KMS-11 (cell line): ENCODE measurements at regions not wholly inside any gene's neighbourhood (a gene's known extent, or its start where the extent isn't known, plus 50 kb on each side); places are given as distances from the start of the nearest gene placed in this dataset.

Experiments used
- H2AFZ ChIP-seq: fragments of 200-600 bp; sonication (generic); 2 replicates; pipeline ENCODE4 v1.6.1; 2016; ENCODE audit warnings: antibody characterized with exemption, mixed run types, low read depth
- H3K27ac ChIP-seq: fragments of 200-600 bp; sonication (generic); 2 replicates; pipeline ENCODE4 v1.6.1; 2016; ENCODE audit warnings: mild to moderate bottlenecking, mixed run types
- H3K27me3 ChIP-seq: fragments of 200-600 bp; sonication (generic); 2 replicates; pipeline ENCODE4 v1.6.1; 2017; ENCODE audit warnings: mild to moderate bottlenecking, low read depth, mixed run types, moderate library complexity; ENCODE audit not compliant: insufficient read depth
- H3K36me3 ChIP-seq: fragments of 200-600 bp; sonication (generic); 2 replicates; pipeline ENCODE4 v1.6.1; 2017; ENCODE audit warnings: mild to moderate bottlenecking, mixed run types; ENCODE audit not compliant: insufficient read depth
- H3K4me1 ChIP-seq: fragments of 200-600 bp; sonication (generic); 2 replicates; pipeline ENCODE4 v1.6.1; 2016; ENCODE audit warnings: mild to moderate bottlenecking, low read depth, mixed run types; ENCODE audit not compliant: poor library complexity, severe bottlenecking
- H3K4me2 ChIP-seq: fragments of 200-600 bp; sonication (generic); 2 replicates; pipeline ENCODE4 v1.7.0; 2016; ENCODE audit warnings: mild to moderate bottlenecking, mixed run types
- H3K4me3 ChIP-seq: fragments of 200-600 bp; sonication (generic); IDR thresholded peaks from 2 replicates; pipeline ENCODE4 v1.6.1; 2017; ENCODE audit warnings: low read depth, low read length, mixed read lengths; ENCODE audit not compliant: insufficient read depth
- H3K79me2 ChIP-seq: fragments of 200-600 bp; sonication (generic); 2 replicates; pipeline ENCODE4 v1.6.1; 2016; ENCODE audit warnings: low read depth, mixed run types; ENCODE audit not compliant: insufficient read depth
- H3K9ac ChIP-seq: fragments of 200-600 bp; sonication (generic); 2 replicates; pipeline ENCODE4 v1.6.1; 2016; ENCODE audit warnings: mild to moderate bottlenecking, mixed run types
- H4K20me1 ChIP-seq: fragments of 200-600 bp; sonication (generic); 2 replicates; pipeline ENCODE4 v1.6.1; 2016; ENCODE audit warnings: mild to moderate bottlenecking, mixed run types; ENCODE audit not compliant: insufficient read depth
- TF ChIP-seq, protein P1 (sequence below): fragments of 200-600 bp; sonication (generic); conservative IDR thresholded peaks from 2 replicates; pipeline ENCODE4 v1.6.1; 2017; ENCODE audit warnings: low read depth, mild to moderate bottlenecking, antibody characterized with exemption, low read length, moderate library complexity, mixed read lengths

DNA sequence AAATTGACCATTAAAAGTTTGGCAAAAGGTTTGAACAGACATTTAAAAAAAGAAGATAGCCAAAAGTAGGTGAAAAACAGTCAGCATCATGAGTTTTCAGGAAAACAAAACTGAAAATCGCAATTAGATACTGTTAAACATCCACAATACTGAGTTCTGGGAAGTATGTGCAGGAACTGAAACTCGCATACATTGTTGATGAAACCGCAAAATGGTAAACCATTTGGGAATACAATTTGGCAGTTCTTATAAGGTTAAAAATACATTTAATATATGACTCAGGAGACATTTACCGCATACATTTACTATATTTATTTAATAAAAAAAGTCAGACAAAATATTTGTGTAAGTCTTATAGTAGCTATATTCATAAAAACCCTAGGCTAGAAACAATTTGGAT is 393.2 kb downstream of the COL11A1 start:
- peaks cover 5% of the 10 kb centered on the region for H3K4me1 ChIP-seq
- no peak overlapping the region for H3K4me3 ChIP-seq
- no peak overlapping the region for H2AFZ ChIP-seq
- no peaks in the 10 kb centered on the region for H3K79me2 ChIP-seq
- TF ChIP-seq, protein P1, sequence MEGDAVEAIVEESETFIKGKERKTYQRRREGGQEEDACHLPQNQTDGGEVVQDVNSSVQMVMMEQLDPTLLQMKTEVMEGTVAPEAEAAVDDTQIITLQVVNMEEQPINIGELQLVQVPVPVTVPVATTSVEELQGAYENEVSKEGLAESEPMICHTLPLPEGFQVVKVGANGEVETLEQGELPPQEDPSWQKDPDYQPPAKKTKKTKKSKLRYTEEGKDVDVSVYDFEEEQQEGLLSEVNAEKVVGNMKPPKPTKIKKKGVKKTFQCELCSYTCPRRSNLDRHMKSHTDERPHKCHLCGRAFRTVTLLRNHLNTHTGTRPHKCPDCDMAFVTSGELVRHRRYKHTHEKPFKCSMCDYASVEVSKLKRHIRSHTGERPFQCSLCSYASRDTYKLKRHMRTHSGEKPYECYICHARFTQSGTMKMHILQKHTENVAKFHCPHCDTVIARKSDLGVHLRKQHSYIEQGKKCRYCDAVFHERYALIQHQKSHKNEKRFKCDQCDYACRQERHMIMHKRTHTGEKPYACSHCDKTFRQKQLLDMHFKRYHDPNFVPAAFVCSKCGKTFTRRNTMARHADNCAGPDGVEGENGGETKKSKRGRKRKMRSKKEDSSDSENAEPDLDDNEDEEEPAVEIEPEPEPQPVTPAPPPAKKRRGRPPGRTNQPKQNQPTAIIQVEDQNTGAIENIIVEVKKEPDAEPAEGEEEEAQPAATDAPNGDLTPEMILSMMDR: no peak
- no peaks in the 10 kb centered on the region for H4K20me1 ChIP-seq
- H3K9ac ChIP-seq: no peak overlapping the region
- H3K27me3 ChIP-seq: no peaks in the 10 kb centered on the region
- H3K4me2 ChIP-seq: peak overlapping the region; percentile 51
- no peaks in the 10 kb centered on the region for H3K36me3 ChIP-seq
- H3K27ac ChIP-seq: no peak overlapping the region

DNA sequence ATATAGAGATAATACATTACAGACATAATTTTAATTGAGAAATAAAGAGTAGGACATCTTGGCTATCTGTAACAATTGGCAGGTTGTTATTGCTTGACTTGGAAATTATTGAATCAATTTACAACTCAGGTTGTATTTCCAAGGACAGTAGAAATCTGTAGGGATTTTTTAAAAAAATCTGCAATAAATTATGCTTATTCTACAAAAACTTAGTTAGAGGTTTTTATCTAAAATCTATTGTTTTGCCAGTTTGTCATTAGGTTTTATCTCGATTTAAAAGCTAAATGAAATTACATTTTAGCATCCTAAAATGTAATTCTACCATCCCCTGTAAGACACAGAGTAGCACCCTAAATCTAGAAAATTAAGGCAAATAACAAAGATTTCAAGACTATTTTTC is 408.8 kb downstream of the COL11A1 start:
- no peaks in the 10 kb centered on the region for H3K79me2 ChIP-seq
- H3K27ac ChIP-seq: no peak overlapping the region
- H3K9ac ChIP-seq: no peak overlapping the region
- no peaks in the 10 kb centered on the region for H3K27me3 ChIP-seq
- TF ChIP-seq, protein P1: no peak
- no peak overlapping the region for H3K4me3 ChIP-seq
- H3K4me1 ChIP-seq: no peaks in the 10 kb centered on the region
- H4K20me1 ChIP-seq: no peaks in the 10 kb centered on the region
- H3K36me3 ChIP-seq: no peaks in the 10 kb centered on the region
- no peak overlapping the region for H2AFZ ChIP-seq
- no peak overlapping the region for H3K4me2 ChIP-seq

DNA sequence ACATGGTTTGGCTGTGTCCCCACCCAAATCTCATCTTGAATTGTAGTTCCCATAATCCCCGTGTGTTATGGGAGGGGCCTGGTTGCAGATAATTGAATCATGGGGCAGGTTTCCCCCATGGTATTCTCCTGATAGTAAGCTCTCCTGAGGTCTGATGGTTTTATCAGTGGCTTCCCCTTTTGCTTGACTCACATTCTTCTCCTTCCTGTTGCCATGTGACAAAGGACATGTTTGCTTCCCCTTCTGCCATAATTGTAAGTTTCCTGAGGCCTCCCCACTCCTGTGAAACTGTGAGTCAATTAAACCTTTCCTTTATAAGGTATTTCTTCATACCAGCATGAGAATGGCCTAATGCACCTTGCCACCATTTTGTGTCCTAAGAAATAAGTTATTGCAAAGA is 415.0 kb downstream of the COL11A1 start:
- no peaks in the 10 kb centered on the region for H3K4me1 ChIP-seq
- H2AFZ ChIP-seq: no peak overlapping the region
- H3K36me3 ChIP-seq: no peaks in the 10 kb centered on the region
- no peaks in the 10 kb centered on the region for H3K79me2 ChIP-seq
- no peak overlapping the region for H3K9ac ChIP-seq
- TF ChIP-seq, protein P1: no peak
- H3K27ac ChIP-seq: no peak overlapping the region
- no peak overlapping the region for H3K4me2 ChIP-seq
- no peaks in the 10 kb centered on the region for H4K20me1 ChIP-seq
- H3K27me3 ChIP-seq: no peaks in the 10 kb centered on the region
- H3K4me3 ChIP-seq: no peak overlapping the region

DNA sequence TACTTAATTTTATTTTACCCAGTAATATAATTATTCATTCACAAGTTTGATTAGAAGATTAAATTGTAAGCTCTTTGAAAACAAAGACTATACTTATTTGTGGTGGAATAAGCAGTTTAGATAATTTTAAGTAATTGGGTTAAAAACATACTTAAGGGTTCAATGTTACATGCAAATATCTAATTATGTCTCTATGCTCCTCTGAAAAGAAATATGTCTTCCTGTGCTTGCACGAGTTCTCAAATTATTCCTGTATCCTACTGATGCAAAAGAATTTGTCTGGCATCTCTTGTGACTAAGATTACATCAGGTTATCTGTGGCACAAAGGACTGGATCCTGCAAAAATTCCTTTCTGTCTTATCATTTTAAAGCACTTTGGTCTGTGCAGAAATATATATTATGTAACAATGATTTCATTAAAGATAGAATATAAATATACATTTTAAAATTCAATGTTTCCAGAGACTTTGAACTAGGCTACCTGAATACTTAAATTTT is 416.7 kb downstream of the COL11A1 start:
- no peak overlapping the region for H3K4me2 ChIP-seq
- no peaks in the 10 kb centered on the region for H4K20me1 ChIP-seq
- no peaks in the 10 kb centered on the region for H3K36me3 ChIP-seq
- H2AFZ ChIP-seq: no peak overlapping the region
- H3K27me3 ChIP-seq: no peaks in the 10 kb centered on the region
- H3K4me1 ChIP-seq: no peaks in the 10 kb centered on the region
- no peaks in the 10 kb centered on the region for H3K79me2 ChIP-seq
- H3K4me3 ChIP-seq: no peak overlapping the region
- H3K9ac ChIP-seq: no peak overlapping the region
- H3K27ac ChIP-seq: no peak overlapping the region
- TF ChIP-seq, protein P1: no peak
